ENCODE measurements at regions not wholly inside any gene's neighbourhood (a gene's known extent, or its start where the extent isn't known, plus 50 kb on each side); places are given as distances from the start of the nearest gene placed in this dataset.
"Not testable (repeated sequence)": the region's sequence is repeated elsewhere in the genome, so short reads cannot be mapped to it uniquely, and the experiment has no call there.

DNA sequence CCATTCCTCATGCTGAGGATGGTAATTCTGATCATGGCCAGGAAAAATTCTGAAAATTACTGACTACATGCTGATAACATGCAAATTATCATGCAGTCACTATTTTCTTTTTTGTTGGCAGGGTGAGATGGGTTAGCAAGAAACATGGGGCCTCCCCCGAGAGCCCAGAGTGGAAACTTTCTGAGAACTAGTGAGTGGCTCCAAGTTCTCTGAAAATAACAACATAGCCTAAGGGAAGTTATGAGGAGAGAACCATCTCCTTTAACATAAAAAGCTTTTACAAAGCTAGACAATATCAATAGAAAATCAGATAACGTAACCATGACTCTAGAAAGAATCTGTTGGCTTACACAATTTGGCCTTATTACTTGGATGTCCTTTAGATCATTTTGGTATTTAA lies 254.2 kb downstream of the PLOD2 start:
- Histone ChIP-seq H3K9me3 (ENCODE audit: low read length) (no peaks in the 10 kb centered on the region), H3K4me2 (ENCODE audit: low read length) (no peak overlapping the region), H3K27ac (ENCODE audit: low read depth, low read length, poor library complexity, severe bottlenecking) (no peak overlapping the region), H3K79me2 (ENCODE audit: insufficient read depth, low read length) (no peaks in the 10 kb centered on the region), H3K4me1 (ENCODE audit: insufficient read depth, low read length, severe bottlenecking) (no peaks in the 10 kb centered on the region), H2AFZ (ENCODE audit: low read length) (no peak overlapping the region), H3K9ac (ENCODE audit: low read length) (no peak overlapping the region), H3K4me3 (ENCODE audit: low read depth, low read length, poor library complexity, severe bottlenecking) (no peak overlapping the region), H3K9me2 (ENCODE audit: low read depth, low read length) (no peaks in the 10 kb centered on the region), H3K27me3 (ENCODE audit: insufficient read depth, low read length) (no peaks in the 10 kb centered on the region), H4K20me1 (ENCODE audit: insufficient read depth, low read length) (no peaks in the 10 kb centered on the region), H3F3A (ENCODE audit: insufficient read depth, low read length) (no peaks in the 10 kb centered on the region), H3K36me3 (ENCODE audit: insufficient read depth, low read length) (no peaks in the 10 kb centered on the region)
- TF ChIP-seq EZH2 (IDR thresholded peaks at IDR 0.05; ENCODE audit: borderline replicate concordance, low read length), result no peak
- TF ChIP-seq, protein P1, sequence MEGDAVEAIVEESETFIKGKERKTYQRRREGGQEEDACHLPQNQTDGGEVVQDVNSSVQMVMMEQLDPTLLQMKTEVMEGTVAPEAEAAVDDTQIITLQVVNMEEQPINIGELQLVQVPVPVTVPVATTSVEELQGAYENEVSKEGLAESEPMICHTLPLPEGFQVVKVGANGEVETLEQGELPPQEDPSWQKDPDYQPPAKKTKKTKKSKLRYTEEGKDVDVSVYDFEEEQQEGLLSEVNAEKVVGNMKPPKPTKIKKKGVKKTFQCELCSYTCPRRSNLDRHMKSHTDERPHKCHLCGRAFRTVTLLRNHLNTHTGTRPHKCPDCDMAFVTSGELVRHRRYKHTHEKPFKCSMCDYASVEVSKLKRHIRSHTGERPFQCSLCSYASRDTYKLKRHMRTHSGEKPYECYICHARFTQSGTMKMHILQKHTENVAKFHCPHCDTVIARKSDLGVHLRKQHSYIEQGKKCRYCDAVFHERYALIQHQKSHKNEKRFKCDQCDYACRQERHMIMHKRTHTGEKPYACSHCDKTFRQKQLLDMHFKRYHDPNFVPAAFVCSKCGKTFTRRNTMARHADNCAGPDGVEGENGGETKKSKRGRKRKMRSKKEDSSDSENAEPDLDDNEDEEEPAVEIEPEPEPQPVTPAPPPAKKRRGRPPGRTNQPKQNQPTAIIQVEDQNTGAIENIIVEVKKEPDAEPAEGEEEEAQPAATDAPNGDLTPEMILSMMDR (IDR thresholded peaks at IDR 0.05; ENCODE audit: low read length), result no peak

DNA sequence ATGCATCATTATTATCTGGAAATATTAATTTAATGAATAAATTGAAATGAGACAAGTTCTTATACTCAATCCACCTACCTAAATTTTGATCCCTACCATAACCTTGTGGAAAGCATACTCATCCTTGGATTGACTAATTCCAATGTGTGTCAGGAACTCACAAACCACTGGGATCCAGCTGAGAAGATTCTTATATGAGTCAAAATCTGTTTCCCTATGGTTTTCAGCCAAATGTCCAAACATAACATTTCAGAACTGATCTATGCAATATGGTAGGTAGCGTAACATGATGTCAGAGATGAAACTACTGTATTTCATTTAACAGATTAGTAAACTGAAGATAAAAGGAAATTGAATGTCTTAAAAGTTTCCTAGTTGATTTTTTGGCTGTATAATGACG lies 250.0 kb downstream of the PLOD2 start:
- no peaks in the 10 kb centered on the region for H3F3A ChIP-seq (ENCODE audit: insufficient read depth, low read length)
- no peak overlapping the region for H2AFZ ChIP-seq (ENCODE audit: low read length)
- H3K4me1 ChIP-seq (ENCODE audit: insufficient read depth, low read length, severe bottlenecking), result no peaks in the 10 kb centered on the region
- H3K4me2 ChIP-seq (ENCODE audit: low read length), result no peak overlapping the region
- no peaks in the 10 kb centered on the region for H3K79me2 ChIP-seq (ENCODE audit: insufficient read depth, low read length)
- H3K27ac ChIP-seq (ENCODE audit: low read depth, low read length, poor library complexity, severe bottlenecking), result no peak overlapping the region
- H3K9me2 ChIP-seq (ENCODE audit: low read depth, low read length), result no peaks in the 10 kb centered on the region
- H3K36me3 ChIP-seq (ENCODE audit: insufficient read depth, low read length), result no peaks in the 10 kb centered on the region
- no peaks in the 10 kb centered on the region for H3K27me3 ChIP-seq (ENCODE audit: insufficient read depth, low read length)
- H3K9me3 ChIP-seq (ENCODE audit: low read length), result no peaks in the 10 kb centered on the region
- TF ChIP-seq EZH2 (IDR thresholded peaks at IDR 0.05; ENCODE audit: borderline replicate concordance, low read length), result no peak
- TF ChIP-seq, protein P1 (IDR thresholded peaks at IDR 0.05; ENCODE audit: low read length), result no peak
- no peaks in the 10 kb centered on the region for H4K20me1 ChIP-seq (ENCODE audit: insufficient read depth, low read length)
- H3K4me3 ChIP-seq (ENCODE audit: low read depth, low read length, poor library complexity, severe bottlenecking), result no peak overlapping the region
- H3K9ac ChIP-seq (ENCODE audit: low read length), result no peak overlapping the region

DNA sequence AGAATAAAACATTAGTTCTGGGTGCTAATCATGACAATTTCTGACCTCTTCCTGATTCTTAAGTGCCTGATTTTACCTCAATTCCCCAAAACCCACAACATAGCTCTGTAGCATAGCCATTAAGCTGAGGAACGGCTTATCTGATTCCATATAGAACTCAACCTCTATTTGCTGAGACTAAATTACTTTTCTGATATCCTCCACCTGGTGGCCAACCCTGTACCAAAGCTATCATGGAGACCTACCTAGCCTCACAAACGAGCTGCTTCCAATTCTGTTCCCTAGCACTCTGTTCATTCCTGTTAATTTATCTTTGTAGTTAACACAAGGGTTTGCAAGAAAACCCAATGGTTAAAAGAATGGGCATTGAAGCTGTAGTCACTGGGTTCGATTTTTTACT lies 245.2 kb downstream of the PLOD2 start:
- no peak overlapping the region for H3K27ac ChIP-seq (ENCODE audit: low read depth, low read length, poor library complexity, severe bottlenecking)
- H3K79me2 ChIP-seq (ENCODE audit: insufficient read depth, low read length), result no peaks in the 10 kb centered on the region
- no peaks in the 10 kb centered on the region for H3F3A ChIP-seq (ENCODE audit: insufficient read depth, low read length)
- H3K9me2 ChIP-seq (ENCODE audit: low read depth, low read length), result no peaks in the 10 kb centered on the region
- no peaks in the 10 kb centered on the region for H3K36me3 ChIP-seq (ENCODE audit: insufficient read depth, low read length)
- H3K4me2 ChIP-seq (ENCODE audit: low read length), result no peak overlapping the region
- no peaks in the 10 kb centered on the region for H3K27me3 ChIP-seq (ENCODE audit: insufficient read depth, low read length)
- no peak overlapping the region for H2AFZ ChIP-seq (ENCODE audit: low read length)
- no peaks in the 10 kb centered on the region for H3K9me3 ChIP-seq (ENCODE audit: low read length)
- no peak overlapping the region for H3K4me3 ChIP-seq (ENCODE audit: low read depth, low read length, poor library complexity, severe bottlenecking)
- no peaks in the 10 kb centered on the region for H4K20me1 ChIP-seq (ENCODE audit: insufficient read depth, low read length)
- H3K9ac ChIP-seq (ENCODE audit: low read length), result no peak overlapping the region
- TF ChIP-seq EZH2 (IDR thresholded peaks at IDR 0.05; ENCODE audit: borderline replicate concordance, low read length), result no peak
- TF ChIP-seq, protein P1 (IDR thresholded peaks at IDR 0.05; ENCODE audit: low read length), result no peak
- no peaks in the 10 kb centered on the region for H3K4me1 ChIP-seq (ENCODE audit: insufficient read depth, low read length, severe bottlenecking)

DNA sequence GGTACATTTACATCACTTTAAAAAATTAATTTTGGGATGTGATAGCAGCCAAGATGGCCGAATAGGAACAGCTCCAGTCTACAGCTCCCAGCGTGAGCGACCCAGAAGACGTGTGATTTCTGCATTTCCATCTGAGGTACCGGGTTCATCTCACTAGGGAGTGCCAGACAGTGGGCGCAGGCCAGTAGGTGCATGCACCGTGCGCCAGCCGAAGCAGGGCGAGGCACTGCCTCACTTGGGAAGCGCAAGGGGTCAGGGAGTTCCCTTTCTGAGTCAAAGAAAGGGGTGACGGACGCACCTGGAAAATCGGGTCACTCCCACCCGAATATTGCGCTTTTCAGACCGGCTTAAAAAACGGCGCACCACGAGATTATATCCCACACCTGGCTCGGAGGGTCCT lies 233.2 kb downstream of the PLOD2 start:
- not testable (repeated sequence) for H3K9me3 ChIP-seq (ENCODE audit: low read length); H3K27me3 ChIP-seq (ENCODE audit: insufficient read depth, low read length); H3K9me2 ChIP-seq (ENCODE audit: low read depth, low read length)

More for the DNA sequence above, 233.2 kb downstream of the PLOD2 start:
- not testable (repeated sequence) for H2AFZ ChIP-seq (ENCODE audit: low read length); H3K9ac ChIP-seq (ENCODE audit: low read length); H3K79me2 ChIP-seq (ENCODE audit: insufficient read depth, low read length); H4K20me1 ChIP-seq (ENCODE audit: insufficient read depth, low read length); H3K4me3 ChIP-seq (ENCODE audit: low read depth, low read length, poor library complexity, severe bottlenecking); H3K27ac ChIP-seq (ENCODE audit: low read depth, low read length, poor library complexity, severe bottlenecking); H3K4me2 ChIP-seq (ENCODE audit: low read length); H3F3A ChIP-seq (ENCODE audit: insufficient read depth, low read length); H3K36me3 ChIP-seq (ENCODE audit: insufficient read depth, low read length); H3K4me1 ChIP-seq (ENCODE audit: insufficient read depth, low read length, severe bottlenecking)
